Stimulated activated CD8-positive, alpha-beta memory T cell treated with anti-CD3 and anti-CD28 coated beads, Interleukin-4, amount 100 ng/mL, for 1 hour (primary cell): ENCODE measurements at regions not wholly inside any gene's neighbourhood (a gene's known extent, or its start where the extent isn't known, plus 50 kb on each side); places are given as distances from the start of the nearest gene placed in this dataset.

Source experiments
- DNase-seq, 2 donors: peaks; one replicate each; pipeline ENCODE4 v3.0.0-alpha.2; 2020; ENCODE audit warnings: low read depth in 2 of 2, low spot score in 1 of 2

DNA sequence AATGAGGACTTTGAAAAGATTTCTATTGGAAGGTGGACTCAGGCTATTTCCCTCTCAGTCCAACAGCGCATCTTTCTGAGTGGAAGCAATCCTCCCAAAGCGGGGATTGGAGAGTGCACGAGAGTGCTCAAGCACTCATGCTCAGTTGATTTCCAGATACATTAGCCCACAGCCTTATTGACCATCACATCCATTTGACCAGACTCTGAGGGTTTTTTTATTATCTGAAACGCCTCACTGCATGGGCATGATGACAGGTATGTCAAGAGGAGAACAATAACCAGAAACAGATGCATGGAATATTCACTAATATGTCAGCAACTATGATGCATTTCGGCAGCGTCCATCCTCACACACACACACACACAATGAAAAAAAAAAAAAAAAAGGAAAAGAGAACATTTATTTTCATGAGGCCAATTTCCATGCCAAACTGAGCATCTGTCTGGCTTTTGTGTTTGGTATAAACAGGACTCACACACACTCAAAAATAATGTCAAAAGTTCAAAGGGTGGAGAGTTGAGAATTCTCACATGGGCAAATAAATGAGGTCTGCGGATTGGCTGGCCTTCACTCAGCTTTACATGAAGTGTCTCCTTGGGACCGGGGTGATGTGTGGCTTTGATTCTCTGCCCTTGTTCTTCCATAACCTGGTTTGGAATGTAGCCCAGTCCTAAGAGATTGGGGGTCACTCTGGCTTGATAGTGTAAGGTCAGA is 371.6 kb downstream of the MCTP2 start:
- no peak for DNase-seq

DNA sequence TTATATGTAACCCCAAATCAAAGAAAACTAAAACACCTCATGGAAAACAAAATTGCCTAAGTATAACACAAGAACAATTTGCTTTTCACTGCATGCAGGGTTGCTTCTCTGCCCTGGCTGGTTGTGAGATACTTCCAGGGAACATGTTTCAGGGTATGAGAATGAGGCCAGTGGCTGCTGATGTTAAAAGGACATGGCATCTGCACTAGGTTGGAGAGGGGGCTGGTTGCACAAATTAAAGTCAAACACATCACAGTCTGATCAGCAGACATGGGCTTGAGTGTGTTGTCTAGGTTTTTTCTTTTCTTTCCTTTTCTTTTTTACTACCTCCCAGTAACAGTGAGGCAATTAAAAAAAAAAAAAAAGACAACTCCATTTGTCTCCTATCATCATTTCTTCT is 374.9 kb downstream of the MCTP2 start:
- DNase-seq = no peak

DNA sequence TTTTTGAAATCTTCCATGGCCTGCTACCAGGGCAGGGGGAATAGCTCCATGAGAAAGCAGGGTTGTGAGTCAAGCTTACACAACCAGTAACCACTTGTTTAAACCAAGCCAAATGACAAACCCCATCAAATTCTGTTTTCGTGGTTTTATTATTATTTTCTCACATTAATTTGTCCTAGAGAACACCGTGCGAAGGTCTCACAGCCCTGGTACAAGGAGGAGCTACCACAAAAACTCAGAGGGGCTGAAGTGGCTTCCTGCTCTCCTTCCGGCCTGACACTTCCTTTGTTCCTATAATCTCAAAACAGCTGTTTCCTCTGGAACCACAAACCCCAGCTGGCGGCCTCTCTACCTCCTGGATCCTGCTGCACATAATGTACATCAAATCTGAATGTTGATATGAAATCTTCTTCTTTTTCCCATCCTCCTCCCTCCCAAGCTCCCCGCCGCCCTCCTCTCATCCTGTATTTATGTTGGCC is 375.9 kb downstream of the MCTP2 start:
- no peak for DNase-seq

GRCh38 chr15:94610069-94610468 is 378.7 kb downstream of the MCTP2 start:
- no peak for DNase-seq

GRCh38 chr15:94610485-94610884 is 379.1 kb downstream of the MCTP2 start:
- no peak for DNase-seq

GRCh38 chr15:94611656-94612055 is 380.3 kb downstream of the MCTP2 start:
- DNase-seq = no peak

DNA sequence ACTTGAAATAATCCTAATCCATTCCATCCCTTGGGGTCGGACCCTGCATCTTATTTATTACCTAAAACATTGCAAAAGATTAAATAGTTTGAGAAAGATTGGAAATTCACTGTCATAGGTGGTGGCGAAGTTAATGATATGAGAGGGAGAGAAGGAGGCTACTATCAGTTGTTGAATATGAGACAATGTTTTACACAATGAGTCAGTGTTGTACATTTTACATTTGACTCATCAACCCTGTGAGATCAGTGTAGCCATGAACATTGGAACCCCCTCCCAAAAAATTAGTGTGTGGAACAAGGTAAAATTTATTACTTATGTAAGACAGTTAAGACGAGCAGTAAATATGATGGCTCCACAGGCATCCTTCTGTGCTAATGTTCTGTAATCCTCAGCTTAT is 384.3 kb downstream of the MCTP2 start:
- DNase-seq = no peak

DNA sequence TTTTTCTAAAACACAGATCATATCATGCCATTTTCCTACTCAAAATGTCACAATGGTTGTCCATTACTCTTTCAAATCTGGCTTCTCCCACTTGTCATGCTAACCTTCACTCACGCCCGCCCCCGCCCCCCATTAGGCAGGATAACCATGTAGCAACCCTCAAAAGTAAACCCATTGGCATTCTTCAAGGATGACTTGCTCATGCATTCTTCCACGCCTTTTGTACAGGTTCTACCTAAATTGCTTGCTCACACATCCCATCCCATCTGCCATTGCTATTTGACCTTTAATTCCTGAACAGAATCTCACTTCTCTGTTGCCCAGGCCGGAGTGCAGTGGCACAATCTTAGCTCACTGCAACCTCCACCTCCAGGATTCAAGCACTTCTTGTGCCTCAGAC is 389.3 kb downstream of the MCTP2 start:
- DNase-seq = no peak

DNA sequence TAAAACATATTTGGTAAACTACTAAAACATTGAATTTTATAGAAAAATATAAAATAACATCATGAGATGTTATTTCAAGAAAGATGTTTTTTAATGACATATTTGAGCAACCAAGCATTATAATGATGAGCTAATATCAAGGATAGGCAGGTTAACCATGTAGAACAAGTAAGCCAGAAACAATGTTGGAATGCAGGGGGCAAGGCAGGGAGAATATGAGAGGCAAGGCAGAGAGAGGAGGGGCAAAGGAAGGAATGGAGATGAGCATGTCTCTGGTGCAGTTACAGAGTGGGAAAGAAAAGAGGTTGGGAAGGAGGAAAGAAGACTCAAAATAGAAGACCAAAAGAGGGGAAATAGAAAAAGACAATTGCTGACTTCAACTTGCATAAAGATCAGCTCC is 390.4 kb downstream of the MCTP2 start:
- DNase-seq = no peak

DNA sequence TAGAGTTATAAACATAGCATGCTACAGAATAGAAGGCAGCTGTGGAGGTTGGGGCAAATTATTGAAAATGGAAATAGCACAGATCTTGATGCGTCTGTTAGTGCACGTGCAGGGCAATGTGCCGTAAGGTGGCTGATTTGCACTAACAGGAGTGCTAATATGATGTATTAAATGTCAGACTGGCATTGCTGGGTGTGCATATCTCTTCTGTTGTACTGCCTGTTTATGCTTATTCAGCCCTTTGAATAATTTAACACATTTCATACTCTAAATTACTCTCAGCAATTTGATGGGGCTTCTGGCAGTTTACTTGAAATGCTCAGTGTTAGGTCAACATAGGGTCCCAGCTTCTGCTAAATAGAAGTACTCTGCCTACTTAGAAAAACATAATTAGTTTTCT is 395.6 kb downstream of the MCTP2 start:
- no peak for DNase-seq

DNA sequence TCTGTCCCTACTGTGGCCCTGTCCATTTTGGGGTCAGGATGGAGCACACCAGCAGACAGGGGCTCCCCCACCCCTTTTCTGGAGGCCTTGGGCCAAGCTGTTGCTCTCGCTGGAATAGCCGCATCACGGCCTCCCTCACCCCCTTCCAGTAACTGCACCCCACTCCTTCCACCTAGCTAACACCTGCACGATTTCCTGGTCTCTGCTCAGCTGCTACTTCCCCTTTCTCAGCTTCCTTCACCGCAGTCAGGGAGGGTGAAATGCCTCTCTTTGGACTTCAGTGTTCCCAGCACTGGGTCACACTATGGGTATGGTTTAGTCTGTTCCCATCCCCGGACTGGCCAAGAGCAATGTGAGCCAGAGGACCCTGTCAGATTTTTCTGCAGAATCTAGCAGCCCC is 400.2 kb downstream of the MCTP2 start:
- no peak for DNase-seq

- no peak for DNase-seq
Measured at GRCh38 chr15:94638183-94638582, 406.8 kb downstream of the MCTP2 start.

DNA sequence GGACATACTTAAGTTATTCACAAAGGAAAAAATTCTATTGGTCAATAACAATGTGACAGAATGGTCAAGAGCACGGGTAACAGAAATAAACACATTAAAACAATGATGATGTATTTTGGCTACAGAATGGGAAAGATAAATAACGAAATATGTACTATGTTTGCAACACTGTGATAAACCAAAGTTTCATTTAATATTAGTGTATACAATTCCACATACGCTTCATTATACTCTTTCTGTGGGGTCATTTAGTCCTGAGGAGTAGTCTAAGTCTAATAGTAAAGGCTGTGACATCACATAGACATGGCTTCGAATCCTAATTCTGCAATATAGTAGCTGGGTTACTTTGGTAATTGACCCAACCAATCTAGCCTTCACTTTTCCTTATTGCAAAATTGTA is 408.3 kb downstream of the MCTP2 start:
- DNase-seq = no peak

DNA sequence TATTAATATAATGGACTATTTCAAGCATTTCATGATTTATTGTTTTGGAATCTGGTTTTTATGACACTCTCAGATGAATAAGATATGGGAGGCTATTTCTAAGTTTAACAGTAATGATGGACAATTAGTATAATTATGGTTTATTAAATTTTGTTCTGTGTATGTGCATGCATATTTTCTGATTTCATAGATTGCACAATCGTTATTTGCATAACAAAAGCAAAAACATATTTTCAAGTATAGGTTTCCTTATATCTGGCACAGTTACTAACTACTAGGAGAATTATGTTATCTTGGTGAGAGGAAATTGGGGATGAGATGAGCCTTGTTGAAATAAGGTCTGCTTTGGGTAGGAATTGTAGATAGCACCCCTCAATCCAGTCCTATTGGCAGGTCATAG is 413.1 kb downstream of the MCTP2 start:
- no peak for DNase-seq

DNA sequence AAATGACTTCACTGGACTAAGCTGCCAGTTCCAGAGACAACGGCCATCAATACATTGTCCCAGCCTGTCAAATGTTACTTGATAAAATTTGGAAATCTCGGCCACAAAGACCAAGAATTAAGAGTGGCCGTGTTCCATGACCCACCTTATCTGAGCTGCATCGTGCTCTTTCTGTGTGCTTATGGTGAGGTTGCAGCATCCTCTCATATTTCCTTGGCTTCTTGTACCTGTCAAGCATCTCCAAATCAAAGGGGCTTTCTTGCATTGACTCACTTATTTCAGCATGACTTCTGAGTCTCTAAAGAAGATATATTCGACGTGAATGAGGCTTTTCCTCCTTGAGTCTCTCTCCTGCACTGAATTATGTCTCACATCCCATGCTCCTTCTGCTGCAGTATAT is 421.7 kb downstream of the MCTP2 start:
- DNase-seq = no peak

- no peak for DNase-seq
Measured at GRCh38 chr15:94655249-94655880, 424.0 kb downstream of the MCTP2 start.

DNA sequence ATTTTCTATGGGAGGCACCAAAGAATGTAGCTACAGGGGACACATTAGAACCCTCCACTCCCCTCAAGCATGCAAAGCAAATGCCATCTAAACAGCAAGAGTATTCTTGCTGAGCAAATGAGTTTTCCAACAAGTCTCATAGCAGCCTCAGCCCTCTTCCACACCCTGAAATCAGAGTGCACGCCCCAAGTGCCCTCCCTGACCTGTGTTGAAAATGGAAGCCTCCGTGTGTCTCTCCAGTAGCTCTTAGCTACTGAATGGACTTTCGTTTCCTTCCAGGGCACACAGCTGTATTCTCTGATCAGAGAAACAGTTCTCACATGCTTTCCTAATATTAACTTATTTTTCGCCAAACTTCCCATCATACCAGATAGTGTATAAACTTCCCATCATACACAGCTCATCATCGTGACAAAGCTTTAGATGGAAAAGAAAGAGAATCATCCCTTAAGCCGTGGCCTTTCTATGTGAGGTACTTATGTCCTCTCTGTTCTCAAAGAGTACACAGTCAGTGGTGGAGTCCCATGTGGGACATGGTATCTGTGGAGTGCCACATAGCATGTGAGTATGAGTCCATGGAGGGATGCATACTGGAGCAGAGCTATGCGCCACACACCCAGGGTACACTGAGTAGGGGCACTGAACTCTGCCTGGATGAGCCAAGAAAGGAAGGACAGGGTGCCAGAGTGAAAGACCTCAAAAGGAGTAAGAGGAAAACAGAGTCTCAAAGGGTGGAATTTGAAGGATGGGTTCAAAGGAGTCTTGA is 434.5 kb downstream of the MCTP2 start:
- DNase-seq = no peak

- no peak for DNase-seq
Measured at GRCh38 chr15:94666553-94666952, 435.2 kb downstream of the MCTP2 start.

DNA sequence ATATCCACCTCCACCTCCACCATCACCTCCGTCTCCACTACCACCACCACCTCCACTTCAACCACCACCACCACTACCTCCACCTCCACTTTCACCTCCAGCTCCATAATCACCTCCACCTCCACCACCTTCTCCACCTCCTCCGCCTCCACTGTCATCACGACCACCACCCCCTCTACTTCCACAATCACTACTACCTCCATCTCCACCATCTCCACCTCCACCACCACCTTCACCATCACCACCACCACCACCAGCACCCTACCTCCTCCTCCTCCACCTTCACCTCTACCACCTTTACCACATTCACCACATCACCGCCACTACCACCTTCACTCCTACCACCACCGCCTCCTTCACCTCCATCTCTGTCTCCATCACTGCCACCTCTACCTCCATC is 435.7 kb downstream of the MCTP2 start:
- DNase-seq = no peak

DNA sequence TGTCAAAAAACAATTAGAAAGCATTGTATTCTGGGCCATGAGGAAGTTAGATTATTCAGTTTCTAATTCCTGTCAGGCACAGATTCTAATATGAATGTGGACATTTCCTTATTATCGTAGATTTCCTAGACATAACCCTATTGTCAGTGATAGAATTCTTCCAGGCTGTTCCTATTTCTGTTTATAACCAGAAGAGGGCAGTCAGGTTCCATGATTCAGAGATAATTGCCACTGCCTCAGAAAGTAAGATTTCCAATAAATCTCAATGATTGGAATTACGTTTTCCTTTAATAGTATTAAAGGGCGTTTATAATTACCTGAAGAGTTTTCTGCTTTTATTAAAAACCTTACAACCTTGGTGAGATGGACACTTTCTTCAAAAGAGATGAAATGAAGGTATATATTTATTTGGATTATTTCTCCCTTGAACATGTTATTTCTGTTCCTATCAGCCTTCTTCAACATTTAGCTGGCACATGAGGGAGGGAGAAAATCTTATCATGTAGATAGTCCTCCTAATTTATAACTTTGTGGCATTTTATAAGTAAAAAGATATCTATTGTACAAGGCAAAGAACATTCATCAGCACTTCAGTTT is 439.2 kb downstream of the MCTP2 start:
- DNase-seq = no peak

GRCh38 chr15:94671858-94672532 is 440.6 kb downstream of the MCTP2 start:
- no peak for DNase-seq
